Sigmoid colon (tissue), 4 donors: ENCODE measurements at regions not wholly inside any gene's neighbourhood (a gene's known extent, or its start where the extent isn't known, plus 50 kb on each side); places are given as distances from the start of the nearest gene placed in this dataset.

ENCODE experiments used
- EP300 ChIP-seq, 4 donors: sonication (generic); formaldehyde crosslinking; IDR thresholded peaks; one replicate each; pipeline ENCODE4 v1.6.1; 2017; ENCODE audit warnings: antibody characterized with exemption in 4 of 4
- POLR2A ChIP-seq, 2 donors: fragments of 450-650 bp; IDR thresholded peaks; one replicate each; pipeline ENCODE4 v1.6.1; 2016; ENCODE audit warnings: antibody characterized with exemption in 2 of 2, mild to moderate bottlenecking in 2 of 2, moderate library complexity in 2 of 2
- POLR2AphosphoS5 ChIP-seq, 4 donors: sonication (generic); formaldehyde crosslinking; IDR thresholded peaks; one replicate each; pipeline ENCODE4 v1.6.1; 2017; ENCODE audit warnings: antibody characterized with exemption in 4 of 4
- TF ChIP-seq, protein P1 (sequence below), 4 experiments: fragments of 450-650 bp in 3 of 4; fragments of 200-600 bp in 1 of 4; IDR thresholded peaks; one replicate each; pipeline ENCODE4 v1.5.1; 2016 to 2019; ENCODE audit warnings: antibody characterized with exemption in 4 of 4, mild to moderate bottlenecking in 3 of 4, moderate library complexity in 2 of 4

DNA sequence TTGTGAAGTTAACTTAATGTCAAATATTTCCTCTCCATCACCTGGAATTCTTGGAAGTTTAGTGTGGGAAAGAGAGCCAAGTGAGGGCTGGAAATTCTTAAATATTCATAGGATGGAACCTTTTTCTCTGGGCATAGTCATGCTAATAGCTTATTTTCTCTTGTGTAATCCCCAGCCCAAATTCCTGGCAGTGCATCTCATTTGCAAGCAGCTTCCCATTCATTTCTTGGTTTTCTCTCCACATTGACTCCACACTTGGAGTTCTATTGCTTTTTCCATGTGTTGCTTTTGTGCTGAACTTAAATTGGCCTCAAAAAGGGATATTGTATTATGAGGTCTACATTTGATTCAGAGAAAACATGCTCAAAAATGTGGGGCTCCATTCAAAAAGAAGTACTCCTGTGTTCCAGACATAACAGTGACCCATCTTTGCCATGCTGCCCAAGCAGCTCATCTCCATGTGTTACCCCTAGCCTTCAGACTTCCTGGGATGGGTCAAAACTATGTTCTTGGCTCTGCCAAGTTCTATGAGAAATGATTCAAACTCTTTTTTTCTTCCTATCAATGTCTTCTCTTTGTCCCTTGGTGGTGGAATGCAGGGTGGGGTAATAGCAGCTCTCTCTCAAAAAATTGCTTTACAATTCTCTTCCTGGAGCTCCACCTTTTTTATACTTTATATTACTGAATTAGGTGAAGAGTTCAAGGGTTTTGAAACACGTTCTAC is 2471.5 kb downstream of the PCDH9 start:
- TF ChIP-seq, protein P1, sequence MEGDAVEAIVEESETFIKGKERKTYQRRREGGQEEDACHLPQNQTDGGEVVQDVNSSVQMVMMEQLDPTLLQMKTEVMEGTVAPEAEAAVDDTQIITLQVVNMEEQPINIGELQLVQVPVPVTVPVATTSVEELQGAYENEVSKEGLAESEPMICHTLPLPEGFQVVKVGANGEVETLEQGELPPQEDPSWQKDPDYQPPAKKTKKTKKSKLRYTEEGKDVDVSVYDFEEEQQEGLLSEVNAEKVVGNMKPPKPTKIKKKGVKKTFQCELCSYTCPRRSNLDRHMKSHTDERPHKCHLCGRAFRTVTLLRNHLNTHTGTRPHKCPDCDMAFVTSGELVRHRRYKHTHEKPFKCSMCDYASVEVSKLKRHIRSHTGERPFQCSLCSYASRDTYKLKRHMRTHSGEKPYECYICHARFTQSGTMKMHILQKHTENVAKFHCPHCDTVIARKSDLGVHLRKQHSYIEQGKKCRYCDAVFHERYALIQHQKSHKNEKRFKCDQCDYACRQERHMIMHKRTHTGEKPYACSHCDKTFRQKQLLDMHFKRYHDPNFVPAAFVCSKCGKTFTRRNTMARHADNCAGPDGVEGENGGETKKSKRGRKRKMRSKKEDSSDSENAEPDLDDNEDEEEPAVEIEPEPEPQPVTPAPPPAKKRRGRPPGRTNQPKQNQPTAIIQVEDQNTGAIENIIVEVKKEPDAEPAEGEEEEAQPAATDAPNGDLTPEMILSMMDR (IDR thresholded peaks at IDR 0.05), result no peak
- TF ChIP-seq POLR2A (IDR thresholded peaks at IDR 0.05) (no peak), POLR2AphosphoS5 (IDR thresholded peaks at IDR 0.05) (no peak), EP300 (IDR thresholded peaks at IDR 0.05) (no peak)
